Osteoblast (primary cell): ENCODE measurements at regions not wholly inside any gene's neighbourhood (a gene's known extent, or its start where the extent isn't known, plus 50 kb on each side); places are given as distances from the start of the nearest gene placed in this dataset.

ENCODE experiments used
- DNase-seq: peaks from one replicate; pipeline ENCODE4 v3.0.0; 2011; ENCODE audit warnings: low spot score, mixed read lengths; ENCODE audit not compliant: insufficient read length; ENCODE audit errors: missing footprints
- H2AFZ ChIP-seq: 2 replicates; pipeline ENCODE4 v1.6.0; 2011; ENCODE audit warnings: mild to moderate bottlenecking, low read length
- H3K27ac ChIP-seq: 2 replicates; pipeline ENCODE4 v1.5.1; 2011; ENCODE audit warnings: mild to moderate bottlenecking, low read depth, low read length, moderate library complexity
- H3K27me3 ChIP-seq: 2 replicates; pipeline ENCODE4 v1.6.0; 2012; ENCODE audit warnings: mild to moderate bottlenecking, control low read depth, inconsistent platforms, low read length, moderate library complexity; ENCODE audit not compliant: insufficient read depth
- H3K36me3 ChIP-seq: 2 replicates; pipeline ENCODE4 v1.5.1; 2011; ENCODE audit warnings: mild to moderate bottlenecking, low read length, control low read depth, moderate library complexity; ENCODE audit not compliant: insufficient read depth
- H3K4me1 ChIP-seq: 2 replicates; pipeline ENCODE4 v1.5.1; 2011; ENCODE audit warnings: mild to moderate bottlenecking, low read length, control low read depth, moderate library complexity; ENCODE audit not compliant: insufficient read depth
- H3K4me2 ChIP-seq: 2 replicates; pipeline ENCODE4 v1.6.0; 2011; ENCODE audit warnings: mild to moderate bottlenecking, low read length; ENCODE audit not compliant: insufficient read depth
- H3K4me3 ChIP-seq: fragments of 200-600 bp; sonication (generic); 3 replicates; pipeline ENCODE4 v1.5.1; 2012; ENCODE audit warnings: mild to moderate bottlenecking, low read length, inconsistent platforms; ENCODE audit not compliant: insufficient read depth
- H3K79me2 ChIP-seq: 2 replicates; pipeline ENCODE4 v1.6.0; 2012; ENCODE audit warnings: mild to moderate bottlenecking, low read length, control low read depth, inconsistent platforms; ENCODE audit not compliant: insufficient read depth
- H3K9me3 ChIP-seq: 2 replicates; pipeline ENCODE4 v1.5.1; 2011; ENCODE audit warnings: low read depth, low read length, control low read depth
- H4K20me1 ChIP-seq: 2 replicates; pipeline ENCODE4 v1.6.0; 2012; ENCODE audit warnings: mild to moderate bottlenecking, low read length, control low read depth; ENCODE audit not compliant: insufficient read depth
- CTCF ChIP-seq: IDR thresholded peaks from 2 replicates; pipeline ENCODE4 v1.5.1; 2011; ENCODE audit warnings: mild to moderate bottlenecking, low read depth, low read length, moderate library complexity; ENCODE audit errors: extremely low read depth

GRCh38 chr2:204492417-204492816 is 52.9 kb upstream of the PARD3B start:
- DNase-seq: no peak

GRCh38 chr2:204494681-204495080 is 50.6 kb upstream of the PARD3B start:
- Histone ChIP-seq H3K36me3 (no peaks in the 10 kb centered on the region), H3K27ac (no peak overlapping the region), H3K4me3 (no peak overlapping the region), H3K4me2 (no peak overlapping the region), H3K9me3 (no peaks in the 10 kb centered on the region), H3K4me1 (no peaks in the 10 kb centered on the region), H4K20me1 (no peaks in the 10 kb centered on the region), H3K79me2 (no peaks in the 10 kb centered on the region), H2AFZ (no peak overlapping the region), H3K27me3 (no peaks in the 10 kb centered on the region)
- no peak for TF ChIP-seq CTCF
- no peak for DNase-seq

More at GRCh38 chr2:204492417-204492816, 52.9 kb upstream of the PARD3B start:
- TF ChIP-seq CTCF: no peak
- Histone ChIP-seq H3K79me2 (no peaks in the 10 kb centered on the region), H3K36me3 (no peaks in the 10 kb centered on the region), H2AFZ (no peak overlapping the region), H3K9me3 (no peaks in the 10 kb centered on the region), H3K4me2 (no peak overlapping the region), H3K4me1 (no peaks in the 10 kb centered on the region), H3K27me3 (no peaks in the 10 kb centered on the region), H3K4me3 (no peak overlapping the region), H4K20me1 (no peaks in the 10 kb centered on the region), H3K27ac (no peak overlapping the region)

- no peaks in the 10 kb centered on the region for H3K27me3 ChIP-seq
- no peak overlapping the region for H3K27ac ChIP-seq
- H4K20me1 ChIP-seq: no peaks in the 10 kb centered on the region
- H3K79me2 ChIP-seq: no peaks in the 10 kb centered on the region
- DNase-seq: no peak
- no peaks in the 10 kb centered on the region for H3K36me3 ChIP-seq
- H2AFZ ChIP-seq: no peak overlapping the region
- H3K4me1 ChIP-seq: no peaks in the 10 kb centered on the region
- TF ChIP-seq CTCF: no peak
- no peak overlapping the region for H3K4me2 ChIP-seq
- no peak overlapping the region for H3K4me3 ChIP-seq
- no peaks in the 10 kb centered on the region for H3K9me3 ChIP-seq
Measured at GRCh38 chr2:204495381-204495780, 49.9 kb upstream of the PARD3B start.
